WTC11 (cell line): ENCODE measurements at regions not wholly inside any gene's neighbourhood (a gene's known extent, or its start where the extent isn't known, plus 50 kb on each side); places are given as distances from the start of the nearest gene placed in this dataset.

Experiments
- ATF2 ChIP-seq: sonication (generic); formaldehyde crosslinking; IDR thresholded peaks from 2 replicates; pipeline ENCODE4 v1.8.1; 2022; ENCODE audit warnings: low read depth, missing genetic modification reagents, borderline replicate concordance
- ATF3 ChIP-seq: sonication (generic); formaldehyde crosslinking; conservative IDR thresholded peaks from 2 replicates; pipeline ENCODE4 v1.8.1; 2022; ENCODE audit warnings: mild to moderate bottlenecking, missing genetic modification reagents
- CTCF ChIP-seq: fragments of 200-600 bp; IDR thresholded peaks from 2 replicates; pipeline ENCODE4 v1.8.0; 2022; ENCODE audit warnings: antibody characterized with exemption
- E2F4 ChIP-seq: sonication (generic); formaldehyde crosslinking; IDR thresholded peaks from 2 replicates; pipeline ENCODE4 v1.8.1; 2022; ENCODE audit warnings: low read depth, mild to moderate bottlenecking, moderate library complexity, missing genetic modification reagents, borderline replicate concordance
- MLX ChIP-seq: sonication (generic); formaldehyde crosslinking; IDR thresholded peaks from 2 replicates; pipeline ENCODE4 v1.8.1; 2023; ENCODE audit warnings: mild to moderate bottlenecking, missing genetic modification reagents, moderate library complexity
- NFYB ChIP-seq: sonication (generic); formaldehyde crosslinking; conservative IDR thresholded peaks from 2 replicates; pipeline ENCODE4 v1.8.0; 2022; ENCODE audit warnings: low read depth, missing genetic modification reagents
- NR1H2 ChIP-seq: sonication (generic); formaldehyde crosslinking; IDR thresholded peaks from 2 replicates; pipeline ENCODE4 v1.9.0; 2021; ENCODE audit warnings: mild to moderate bottlenecking, moderate library complexity, missing genetic modification reagents
- NR2C2 ChIP-seq: sonication (generic); formaldehyde crosslinking; IDR thresholded peaks from 2 replicates; pipeline ENCODE4 v1.8.0; 2022; ENCODE audit warnings: mild to moderate bottlenecking, missing genetic modification reagents
- NR3C1 ChIP-seq: sonication (generic); formaldehyde crosslinking; conservative IDR thresholded peaks from 2 replicates; pipeline ENCODE4 v1.8.1; 2023; ENCODE audit warnings: low read depth, mild to moderate bottlenecking, missing genetic modification reagents
- USF2 ChIP-seq: sonication (generic); formaldehyde crosslinking; IDR thresholded peaks from 2 replicates; pipeline ENCODE4 v1.8.1; 2023; ENCODE audit warnings: mild to moderate bottlenecking, missing genetic modification reagents, moderate library complexity
- ZNF121 ChIP-seq: sonication (generic); formaldehyde crosslinking; IDR thresholded peaks from 2 replicates; pipeline ENCODE4 v1.8.0; 2023; ENCODE audit warnings: missing genetic modification reagents
- ZNF317 ChIP-seq: sonication (generic); formaldehyde crosslinking; IDR thresholded peaks from 2 replicates; pipeline ENCODE4 v1.8.1; 2023; ENCODE audit warnings: low read depth, mild to moderate bottlenecking, moderate library complexity, missing genetic modification reagents, borderline replicate concordance
- ZNF671 ChIP-seq: fragments of 250-450 bp; sonication (Bioruptor Pico); IDR thresholded peaks from 2 replicates; pipeline ENCODE4 v1.8.0; 2021; ENCODE audit warnings: mild to moderate bottlenecking

GRCh38 chr4:152243206-152243605, 292.7 kb downstream of the FBXW7 start:
- TF ChIP-seq CTCF, result no peak
- TF ChIP-seq ATF2, result no peak
- TF ChIP-seq NFYB (CRISPR knock-in tag), result no peak
- TF ChIP-seq ZNF121 (CRISPR knock-in tag), result no peak
- no peak for TF ChIP-seq NR3C1 (CRISPR knock-in tag)
- TF ChIP-seq ZNF317 (CRISPR knock-in tag), result no peak
- TF ChIP-seq ATF3 (CRISPR knock-in tag), result no peak
- no peak for TF ChIP-seq E2F4 (CRISPR knock-in tag)
- TF ChIP-seq NR1H2 (CRISPR knock-in tag), result no peak
- TF ChIP-seq MLX (CRISPR knock-in tag), result no peak
- TF ChIP-seq NR2C2 (CRISPR knock-in tag), result no peak
- no peak for TF ChIP-seq ZNF671
- TF ChIP-seq USF2, result no peak
